HG03064 (cell line): ENCODE measurements at regions not wholly inside any gene's neighbourhood (a gene's known extent, or its start where the extent isn't known, plus 50 kb on each side); places are given as distances from the start of the nearest gene placed in this dataset.

Source experiments
- ATAC-seq: cut with Tn5 transposase; IDR thresholded peaks from one replicate; pipeline ENCODE4 v1.9.1; 2021; ENCODE audit warnings: low read depth; ENCODE audit not compliant: unreplicated experiment

GRCh38 chr10:113252650-113253618 is 299.9 kb upstream of the HABP2 start:
- ATAC-seq = no peak

- no peak for ATAC-seq
Measured at GRCh38 chr10:113259576-113260226, 293.2 kb upstream of the HABP2 start.

- no peak for ATAC-seq
Measured at GRCh38 chr10:113261161-113261560, 291.7 kb upstream of the HABP2 start.

- no peak for ATAC-seq
Measured at GRCh38 chr10:113261611-113262091, 291.2 kb upstream of the HABP2 start.

- no peak for ATAC-seq
Measured at GRCh38 chr10:113263056-113263455, 289.8 kb upstream of the HABP2 start.

GRCh38 chr10:113264333-113265131 is 288.3 kb upstream of the HABP2 start:
- ATAC-seq = no peak

- no peak for ATAC-seq
Measured at GRCh38 chr10:113266147-113266546, 286.7 kb upstream of the HABP2 start.

- no peak for ATAC-seq
Measured at GRCh38 chr10:113267619-113268562, 285.0 kb upstream of the HABP2 start.

GRCh38 chr10:113269333-113269732 is 283.5 kb upstream of the HABP2 start:
- no peak for ATAC-seq

GRCh38 chr10:113272511-113272910 is 280.3 kb upstream of the HABP2 start:
- ATAC-seq = no peak

- no peak for ATAC-seq
Measured at GRCh38 chr10:113273181-113274163, 279.4 kb upstream of the HABP2 start.

GRCh38 chr10:113274176-113274829 is 278.6 kb upstream of the HABP2 start:
- no peak for ATAC-seq

GRCh38 chr10:113278221-113278620 is 274.6 kb upstream of the HABP2 start:
- no peak for ATAC-seq

GRCh38 chr10:113278664-113279063 is 274.2 kb upstream of the HABP2 start:
- no peak for ATAC-seq

- ATAC-seq = no peak
Measured at GRCh38 chr10:113279262-113279661, 273.6 kb upstream of the HABP2 start.

- no peak for ATAC-seq
Measured at GRCh38 chr10:113282564-113282963, 270.3 kb upstream of the HABP2 start.

GRCh38 chr10:113283189-113283588 is 269.7 kb upstream of the HABP2 start:
- ATAC-seq = no peak

GRCh38 chr10:113284635-113285034 is 268.2 kb upstream of the HABP2 start:
- no peak for ATAC-seq
